Neural progenitor cell (in vitro differentiated cells): ENCODE measurements at regions not wholly inside any gene's neighbourhood (a gene's known extent, or its start where the extent isn't known, plus 50 kb on each side); places are given as distances from the start of the nearest gene placed in this dataset.
"Not testable (repeated sequence)": the region's sequence is repeated elsewhere in the genome, so short reads cannot be mapped to it uniquely, and the experiment has no call there.

Experiments used
- DNase-seq: peaks from one replicate; pipeline ENCODE4 v3.0.0-alpha.2; 2016; ENCODE audit warnings: low spot score
- H2AFZ ChIP-seq: fragments of 200-600 bp; sonication (generic); replicated peaks from 2 replicates; pipeline ENCODE4 v1.6.1; 2016; ENCODE audit warnings: antibody characterized with exemption
- H3F3A ChIP-seq: fragments of 200-600 bp; sonication (generic); 2 replicates; pipeline ENCODE4 v1.6.1; 2016; ENCODE audit warnings: antibody characterized with exemption, low read depth
- H3K27ac ChIP-seq: fragments of 200-600 bp; sonication (generic); 2 replicates; pipeline ENCODE4 v1.5.1; 2016; ENCODE audit warnings: mild to moderate bottlenecking
- H3K27me3 ChIP-seq: fragments of 200-600 bp; sonication (generic); 2 replicates; pipeline ENCODE4 v1.6.1; 2016; ENCODE audit warnings: mild to moderate bottlenecking, moderate library complexity
- H3K36me3 ChIP-seq: fragments of 200-600 bp; sonication (generic); 2 replicates; pipeline ENCODE4 v1.5.1; 2016
- H3K4me1 ChIP-seq: fragments of 200-600 bp; sonication (generic); 2 replicates; pipeline ENCODE4 v1.6.1; 2016; ENCODE audit warnings: mixed run types
- H3K4me2 ChIP-seq: fragments of 200-600 bp; sonication (generic); 2 replicates; pipeline ENCODE4 v1.6.1; 2016
- H3K4me3 ChIP-seq: fragments of 200-600 bp; sonication (generic); 2 replicates; pipeline ENCODE4 v1.5.1; 2016
- H3K79me2 ChIP-seq: fragments of 200-600 bp; sonication (generic); 2 replicates; pipeline ENCODE4 v1.6.1; 2016; ENCODE audit warnings: low read depth
- H3K9ac ChIP-seq: fragments of 200-600 bp; sonication (generic); 2 replicates; pipeline ENCODE4 v1.6.1; 2016
- H3K9me3 ChIP-seq: fragments of 200-600 bp; sonication (generic); 2 replicates; pipeline ENCODE4 v1.5.1; 2016; ENCODE audit warnings: low read depth
- H4K20me1 ChIP-seq: fragments of 200-600 bp; sonication (generic); 2 replicates; pipeline ENCODE4 v1.6.1; 2016; ENCODE audit warnings: low read depth
- H3K27ac Mint-ChIP-seq: 3 replicates; pipeline ENCODE4 v1.8.0; 2021; ENCODE audit warnings: mixed read lengths
- H3K27me3 Mint-ChIP-seq: 2 replicates; pipeline ENCODE4 v1.8.0; 2022; ENCODE audit warnings: low read depth, mild to moderate bottlenecking, inconsistent platforms, moderate library complexity, mixed read lengths; ENCODE audit not compliant: insufficient read depth
- H3K36me3 Mint-ChIP-seq: 3 replicates; pipeline ENCODE4 v1.8.0; 2021; ENCODE audit warnings: mixed read lengths
- H3K4me1 Mint-ChIP-seq: 3 replicates; pipeline ENCODE4 v1.8.0; 2021; ENCODE audit warnings: mixed read lengths
- H3K4me3 Mint-ChIP-seq: 3 replicates; pipeline ENCODE4 v1.8.0; 2021; ENCODE audit warnings: mild to moderate bottlenecking, moderate library complexity, mixed read lengths
- H3K9me3 Mint-ChIP-seq: 3 replicates; pipeline ENCODE4 v1.8.0; 2020; ENCODE audit warnings: mixed read lengths
- EZH2 ChIP-seq: fragments of 200-600 bp; sonication (generic); IDR thresholded peaks from 2 replicates; pipeline ENCODE4 v1.6.1; 2017; ENCODE audit warnings: antibody characterized with exemption, mild to moderate bottlenecking, moderate library complexity
- EZH2phosphoT487 ChIP-seq: fragments of 200-600 bp; sonication (generic); IDR thresholded peaks from 2 replicates; pipeline ENCODE4 v1.6.1; 2017; ENCODE audit warnings: antibody characterized with exemption
- TF ChIP-seq, protein P1 (sequence below): fragments of 200-600 bp; sonication (generic); IDR thresholded peaks from 2 replicates; pipeline ENCODE4 v1.5.1; 2017; ENCODE audit warnings: antibody characterized with exemption, mild to moderate bottlenecking

DNA sequence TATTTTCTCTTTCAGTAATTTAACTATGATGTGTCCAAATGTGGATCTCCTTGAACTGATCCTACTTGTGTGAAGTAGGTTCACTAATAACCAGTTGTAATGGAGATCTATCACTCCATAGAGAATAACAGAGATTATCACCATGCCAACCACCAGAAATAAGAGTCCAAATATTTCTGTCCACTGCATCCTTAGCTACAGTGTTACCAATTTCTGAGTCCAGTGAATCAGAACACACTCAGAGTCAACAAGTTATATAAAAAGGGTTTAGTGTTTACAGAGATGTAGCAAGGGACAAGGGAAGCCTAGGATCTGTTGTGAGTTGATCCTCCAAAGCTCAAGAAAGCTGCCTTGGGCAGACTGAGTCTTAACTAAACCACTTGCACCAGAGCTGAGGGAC is 882.8 kb downstream of the TBC1D32 start:
- no peak overlapping the region for H3K27ac Mint-ChIP-seq
- H3K4me1 ChIP-seq: no peaks in the 10 kb centered on the region
- H3K9me3 ChIP-seq: no peaks in the 10 kb centered on the region
- H3K4me2 ChIP-seq: no peak overlapping the region
- H2AFZ ChIP-seq: peak overlapping the region; percentile 3
- H3K27me3 ChIP-seq: no peaks in the 10 kb centered on the region
- no peaks in the 10 kb centered on the region for H3K79me2 ChIP-seq
- TF ChIP-seq, protein P1, sequence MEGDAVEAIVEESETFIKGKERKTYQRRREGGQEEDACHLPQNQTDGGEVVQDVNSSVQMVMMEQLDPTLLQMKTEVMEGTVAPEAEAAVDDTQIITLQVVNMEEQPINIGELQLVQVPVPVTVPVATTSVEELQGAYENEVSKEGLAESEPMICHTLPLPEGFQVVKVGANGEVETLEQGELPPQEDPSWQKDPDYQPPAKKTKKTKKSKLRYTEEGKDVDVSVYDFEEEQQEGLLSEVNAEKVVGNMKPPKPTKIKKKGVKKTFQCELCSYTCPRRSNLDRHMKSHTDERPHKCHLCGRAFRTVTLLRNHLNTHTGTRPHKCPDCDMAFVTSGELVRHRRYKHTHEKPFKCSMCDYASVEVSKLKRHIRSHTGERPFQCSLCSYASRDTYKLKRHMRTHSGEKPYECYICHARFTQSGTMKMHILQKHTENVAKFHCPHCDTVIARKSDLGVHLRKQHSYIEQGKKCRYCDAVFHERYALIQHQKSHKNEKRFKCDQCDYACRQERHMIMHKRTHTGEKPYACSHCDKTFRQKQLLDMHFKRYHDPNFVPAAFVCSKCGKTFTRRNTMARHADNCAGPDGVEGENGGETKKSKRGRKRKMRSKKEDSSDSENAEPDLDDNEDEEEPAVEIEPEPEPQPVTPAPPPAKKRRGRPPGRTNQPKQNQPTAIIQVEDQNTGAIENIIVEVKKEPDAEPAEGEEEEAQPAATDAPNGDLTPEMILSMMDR: no peak
- TF ChIP-seq EZH2 (no peak), EZH2phosphoT487 (no peak)
- no peaks in the 10 kb centered on the region for H3K36me3 Mint-ChIP-seq
- peaks cover 5% of the 10 kb centered on the region for H3K4me1 Mint-ChIP-seq
- no peak overlapping the region for H3K4me3 Mint-ChIP-seq
- H3K27ac ChIP-seq: no peak overlapping the region
- H3K27me3 Mint-ChIP-seq: no peaks in the 10 kb centered on the region
- no peaks in the 10 kb centered on the region for H3F3A ChIP-seq
- H3K36me3 ChIP-seq: no peaks in the 10 kb centered on the region
- DNase-seq: no peak
- no peaks in the 10 kb centered on the region for H3K9me3 Mint-ChIP-seq
- no peaks in the 10 kb centered on the region for H4K20me1 ChIP-seq
- no peak overlapping the region for H3K9ac ChIP-seq
- H3K4me3 ChIP-seq: no peak overlapping the region

DNA sequence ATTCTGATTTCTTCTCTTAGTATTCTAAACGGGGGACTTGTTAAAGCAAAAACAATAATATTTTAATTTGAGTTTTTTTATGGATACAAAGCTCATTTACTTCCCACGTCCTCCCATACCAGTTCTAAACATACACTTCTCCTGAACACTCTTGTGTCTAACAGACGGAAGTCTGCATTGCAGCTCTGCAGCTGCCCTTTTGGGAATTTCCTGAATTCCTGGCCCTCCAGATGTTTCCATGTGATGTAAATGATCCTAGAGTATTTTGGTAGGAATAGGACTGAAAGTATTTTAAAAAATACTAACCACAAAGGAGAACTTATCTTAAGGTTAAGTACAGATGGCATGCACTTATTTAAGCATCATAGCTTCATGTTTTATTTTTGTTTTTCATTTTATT is 886.7 kb downstream of the TBC1D32 start:
- Mint-ChIP-seq H3K9me3 (no peaks in the 10 kb centered on the region), H3K27me3 (no peaks in the 10 kb centered on the region), H3K4me3 (no peak overlapping the region), H3K36me3 (no peaks in the 10 kb centered on the region), H3K27ac (no peak overlapping the region), H3K4me1 (peaks cover 5% of the 10 kb centered on the region)
- peak overlapping the region; percentile 2 for H2AFZ ChIP-seq
- no peak overlapping the region for H3K4me2 ChIP-seq
- H4K20me1 ChIP-seq: no peaks in the 10 kb centered on the region
- no peak overlapping the region for H3K4me3 ChIP-seq
- no peaks in the 10 kb centered on the region for H3K36me3 ChIP-seq
- H3K27ac ChIP-seq: no peak overlapping the region
- no peaks in the 10 kb centered on the region for H3F3A ChIP-seq
- TF ChIP-seq EZH2phosphoT487: no peak
- TF ChIP-seq EZH2: no peak
- TF ChIP-seq, protein P1: no peak
- H3K4me1 ChIP-seq: no peaks in the 10 kb centered on the region
- no peak overlapping the region for H3K9ac ChIP-seq
- H3K27me3 ChIP-seq: no peaks in the 10 kb centered on the region
- no peaks in the 10 kb centered on the region for H3K9me3 ChIP-seq
- no peak for DNase-seq
- H3K79me2 ChIP-seq: no peaks in the 10 kb centered on the region

DNA sequence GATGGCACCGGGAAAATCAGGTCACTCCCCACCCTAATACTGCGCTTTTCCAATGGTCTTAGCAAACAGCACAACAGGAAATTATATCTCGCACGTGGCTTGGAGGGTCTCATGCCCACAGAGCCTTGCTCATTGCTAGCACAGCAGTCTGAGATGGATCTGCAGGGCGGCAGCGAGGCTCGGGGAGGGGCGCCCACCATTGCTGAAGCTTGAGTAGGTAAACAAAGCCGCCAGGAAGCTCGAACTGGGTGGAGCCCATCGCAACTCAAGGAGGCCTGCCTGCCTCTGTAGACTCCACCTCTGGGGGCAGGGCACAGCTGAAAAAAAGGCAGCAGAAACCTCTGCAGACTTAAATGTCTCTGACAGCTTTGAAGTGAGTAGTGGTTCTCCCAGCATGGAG is 901.4 kb downstream of the TBC1D32 start:
- H3K4me2 ChIP-seq, H2AFZ ChIP-seq, H3F3A ChIP-seq, H3K27ac ChIP-seq, H3K27ac Mint-ChIP-seq, H3K27me3 ChIP-seq, H3K9me3 Mint-ChIP-seq, H3K4me3 ChIP-seq, H3K4me3 Mint-ChIP-seq, H3K4me1 Mint-ChIP-seq, H3K79me2 ChIP-seq, DNase-seq, H3K36me3 ChIP-seq, H3K9ac ChIP-seq, H3K36me3 Mint-ChIP-seq, H4K20me1 ChIP-seq, H3K9me3 ChIP-seq, H3K27me3 Mint-ChIP-seq, H3K4me1 ChIP-seq: not testable (repeated sequence)

DNA sequence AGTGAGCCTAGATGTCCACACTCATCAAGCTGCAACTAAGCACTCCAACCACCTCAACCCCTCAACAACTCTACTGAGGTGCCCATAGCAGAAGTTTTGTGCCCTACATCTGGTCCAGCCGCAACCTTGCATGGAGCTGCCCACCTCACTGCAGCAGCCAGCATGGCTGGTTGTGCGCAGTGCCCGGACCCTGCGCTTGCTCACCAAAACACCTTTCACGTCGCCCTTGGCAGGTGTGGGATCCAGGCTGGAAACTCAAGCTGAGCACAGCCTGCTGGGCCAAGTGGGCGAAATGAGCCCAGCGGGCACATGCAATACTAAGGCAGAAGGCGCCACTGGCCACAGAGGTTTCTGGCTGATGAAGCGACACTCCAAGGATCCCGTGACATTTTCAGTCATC is 902.4 kb downstream of the TBC1D32 start:
- no peaks in the 10 kb centered on the region for H3K36me3 Mint-ChIP-seq
- DNase-seq: no peak
- Histone ChIP-seq H4K20me1 (no peaks in the 10 kb centered on the region), H3K36me3 (no peaks in the 10 kb centered on the region), H3K9ac (no peak overlapping the region), H3K27me3 (no peaks in the 10 kb centered on the region), H3F3A (no peaks in the 10 kb centered on the region), H3K4me3 (no peak overlapping the region), H2AFZ (no peak overlapping the region), H3K27ac (no peak overlapping the region), H3K4me1 (no peaks in the 10 kb centered on the region), H3K79me2 (no peaks in the 10 kb centered on the region), H3K9me3 (no peaks in the 10 kb centered on the region), H3K4me2 (no peak overlapping the region)
- H3K9me3 Mint-ChIP-seq: no peaks in the 10 kb centered on the region
- H3K4me1 Mint-ChIP-seq: no peaks in the 10 kb centered on the region
- TF ChIP-seq EZH2 (no peak), EZH2phosphoT487 (no peak)
- TF ChIP-seq, protein P1: no peak
- peak overlapping the region; percentile 1 for H3K27ac Mint-ChIP-seq
- H3K27me3 Mint-ChIP-seq: no peaks in the 10 kb centered on the region
- H3K4me3 Mint-ChIP-seq: no peak overlapping the region
